ENCODE measurements at regions not wholly inside any gene's neighbourhood (a gene's known extent, or its start where the extent isn't known, plus 50 kb on each side); places are given as distances from the start of the nearest gene placed in this dataset.

DNA sequence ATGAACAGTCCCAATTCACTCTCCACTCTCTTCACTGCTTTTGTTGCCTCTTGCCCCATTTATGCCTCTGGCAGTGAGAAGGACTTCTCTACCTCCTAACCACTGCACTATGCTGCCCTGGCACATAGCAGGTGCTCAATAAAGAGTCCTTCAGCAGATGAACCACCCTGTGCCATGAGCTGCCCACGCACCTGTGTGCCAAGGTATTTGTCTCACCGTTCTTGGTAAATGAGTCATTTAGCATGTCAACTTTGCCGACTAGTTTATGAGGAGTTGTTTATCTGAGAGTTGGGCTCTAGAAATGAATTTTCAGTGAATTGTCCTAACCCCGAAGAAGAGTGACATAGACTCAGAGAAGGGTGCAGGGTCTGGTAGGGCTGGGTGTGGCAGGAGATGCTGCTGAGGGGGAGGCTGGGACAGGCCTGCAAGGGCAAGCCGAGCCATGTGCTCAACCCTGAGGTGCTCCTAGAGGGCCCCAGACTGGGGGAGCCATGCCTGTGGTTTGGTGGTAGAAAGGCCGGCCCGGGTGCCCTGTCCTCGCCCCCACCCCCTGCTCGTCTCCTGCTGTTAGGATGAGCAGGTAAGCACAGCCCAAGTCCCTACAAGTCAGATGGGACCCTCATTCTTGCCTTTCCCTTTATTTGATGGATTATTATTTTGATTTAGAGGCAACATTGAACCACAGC, 654.5 kb downstream of the MATN1 start:
- TF ChIP-seq, protein P1, sequence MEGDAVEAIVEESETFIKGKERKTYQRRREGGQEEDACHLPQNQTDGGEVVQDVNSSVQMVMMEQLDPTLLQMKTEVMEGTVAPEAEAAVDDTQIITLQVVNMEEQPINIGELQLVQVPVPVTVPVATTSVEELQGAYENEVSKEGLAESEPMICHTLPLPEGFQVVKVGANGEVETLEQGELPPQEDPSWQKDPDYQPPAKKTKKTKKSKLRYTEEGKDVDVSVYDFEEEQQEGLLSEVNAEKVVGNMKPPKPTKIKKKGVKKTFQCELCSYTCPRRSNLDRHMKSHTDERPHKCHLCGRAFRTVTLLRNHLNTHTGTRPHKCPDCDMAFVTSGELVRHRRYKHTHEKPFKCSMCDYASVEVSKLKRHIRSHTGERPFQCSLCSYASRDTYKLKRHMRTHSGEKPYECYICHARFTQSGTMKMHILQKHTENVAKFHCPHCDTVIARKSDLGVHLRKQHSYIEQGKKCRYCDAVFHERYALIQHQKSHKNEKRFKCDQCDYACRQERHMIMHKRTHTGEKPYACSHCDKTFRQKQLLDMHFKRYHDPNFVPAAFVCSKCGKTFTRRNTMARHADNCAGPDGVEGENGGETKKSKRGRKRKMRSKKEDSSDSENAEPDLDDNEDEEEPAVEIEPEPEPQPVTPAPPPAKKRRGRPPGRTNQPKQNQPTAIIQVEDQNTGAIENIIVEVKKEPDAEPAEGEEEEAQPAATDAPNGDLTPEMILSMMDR (IDR thresholded peaks at IDR 0.05 in 8 of 11, conservative IDR thresholded peaks at IDR 0.05 in 3 of 11) = no peak
- TF ChIP-seq POLR2AphosphoS5 (IDR thresholded peaks at IDR 0.05) (no peak), POLR2A (IDR thresholded peaks at IDR 0.05) (no peak)

All from spleen (tissue), 7 donors.